Tibial nerve (tissue), 3 donors: ENCODE measurements at regions not wholly inside any gene's neighbourhood (a gene's known extent, or its start where the extent isn't known, plus 50 kb on each side); places are given as distances from the start of the nearest gene placed in this dataset.

Experiments
- POLR2A ChIP-seq, 2 donors: fragments of 450-650 bp; IDR thresholded peaks; one replicate each; pipeline ENCODE4 v1.6.1; 2017; ENCODE audit warnings: antibody characterized with exemption in 2 of 2, mild to moderate bottlenecking in 2 of 2, moderate library complexity in 2 of 2
- TF ChIP-seq, protein P1 (sequence below), 5 experiments: fragments of 200-600 bp in 3 of 5; fragments of 450-650 bp in 2 of 5; sonication (generic) in 3 of 5; IDR thresholded peaks; one replicate each; pipeline ENCODE4 v1.5.1; 2016 to 2019; ENCODE audit warnings: antibody characterized with exemption in 5 of 5, mild to moderate bottlenecking in 3 of 5, moderate library complexity in 2 of 5

DNA sequence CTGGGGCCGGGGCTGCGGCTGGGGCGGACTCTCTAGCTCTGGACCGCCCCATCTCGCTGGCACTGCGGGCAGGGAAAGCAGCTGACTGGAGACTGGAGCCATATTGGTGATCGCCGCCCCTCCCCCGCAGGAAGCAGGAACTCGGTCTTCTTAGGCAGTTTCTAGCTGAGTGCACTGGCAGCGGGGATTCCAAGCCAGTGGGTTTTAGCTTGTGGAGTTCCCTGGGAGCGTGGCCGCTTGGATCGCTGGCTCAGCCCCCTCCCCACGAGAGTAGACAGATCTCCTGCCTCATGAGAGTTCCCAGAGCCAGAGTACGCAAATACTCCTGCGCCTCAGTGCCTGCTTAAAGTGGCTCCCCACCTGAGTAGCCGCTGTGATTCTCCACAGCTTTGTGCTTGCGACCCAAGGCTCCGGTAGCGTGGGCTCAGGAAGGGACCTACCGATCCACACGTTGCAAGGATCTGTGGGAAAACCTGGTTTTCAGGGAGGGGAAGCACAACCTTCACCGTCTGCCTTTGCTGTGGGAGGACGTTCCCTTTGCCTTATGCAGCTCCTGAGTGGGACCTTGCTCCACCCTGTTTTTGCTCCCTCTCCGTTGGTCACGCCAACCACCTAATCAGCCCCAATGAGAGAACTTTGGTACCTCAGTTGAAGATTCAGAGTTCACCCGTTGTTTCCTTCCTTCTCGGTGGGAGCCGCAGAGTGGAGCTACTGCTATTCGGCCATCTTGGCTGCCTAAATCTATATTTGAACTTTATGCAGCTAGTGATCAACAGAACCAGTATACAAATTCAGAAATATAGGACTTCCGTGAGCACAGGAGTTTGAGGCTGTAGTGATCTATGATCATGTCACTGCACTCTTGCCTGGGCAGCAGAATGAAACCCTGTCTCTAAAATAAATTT is 803.9 kb upstream of the PCDH10 start:
- TF ChIP-seq, protein P1, sequence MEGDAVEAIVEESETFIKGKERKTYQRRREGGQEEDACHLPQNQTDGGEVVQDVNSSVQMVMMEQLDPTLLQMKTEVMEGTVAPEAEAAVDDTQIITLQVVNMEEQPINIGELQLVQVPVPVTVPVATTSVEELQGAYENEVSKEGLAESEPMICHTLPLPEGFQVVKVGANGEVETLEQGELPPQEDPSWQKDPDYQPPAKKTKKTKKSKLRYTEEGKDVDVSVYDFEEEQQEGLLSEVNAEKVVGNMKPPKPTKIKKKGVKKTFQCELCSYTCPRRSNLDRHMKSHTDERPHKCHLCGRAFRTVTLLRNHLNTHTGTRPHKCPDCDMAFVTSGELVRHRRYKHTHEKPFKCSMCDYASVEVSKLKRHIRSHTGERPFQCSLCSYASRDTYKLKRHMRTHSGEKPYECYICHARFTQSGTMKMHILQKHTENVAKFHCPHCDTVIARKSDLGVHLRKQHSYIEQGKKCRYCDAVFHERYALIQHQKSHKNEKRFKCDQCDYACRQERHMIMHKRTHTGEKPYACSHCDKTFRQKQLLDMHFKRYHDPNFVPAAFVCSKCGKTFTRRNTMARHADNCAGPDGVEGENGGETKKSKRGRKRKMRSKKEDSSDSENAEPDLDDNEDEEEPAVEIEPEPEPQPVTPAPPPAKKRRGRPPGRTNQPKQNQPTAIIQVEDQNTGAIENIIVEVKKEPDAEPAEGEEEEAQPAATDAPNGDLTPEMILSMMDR (IDR thresholded peaks at IDR 0.05), result no peak
- TF ChIP-seq POLR2A (IDR thresholded peaks at IDR 0.05), result no peak
